Thoracic aorta (tissue), 2 donors: ENCODE measurements at regions not wholly inside any gene's neighbourhood (a gene's known extent, or its start where the extent isn't known, plus 50 kb on each side); places are given as distances from the start of the nearest gene placed in this dataset.

Experiments used
- ATAC-seq: fragments of 150-250 bp; one replicate; pipeline ENCODE4 v1.8.0; 2017; ENCODE audit warnings: low read depth; ENCODE audit not compliant: insufficient number of reproducible peaks, low FRiP score
- DNase-seq: peaks from one replicate; pipeline ENCODE4 v3.0.0-alpha.2; 2020; ENCODE audit warnings: low spot score
- H3K27ac ChIP-seq, 2 donors: fragments of 200-600 bp; sonication (generic); 1 replicate in 1 of 2; 2 replicates in 1 of 2; pipeline ENCODE4 v1.5.1; 2016; ENCODE audit warnings: mild to moderate bottlenecking in 2 of 2, moderate library complexity in 2 of 2
- H3K27me3 ChIP-seq: fragments of 200-600 bp; sonication (generic); replicated peaks from 2 replicates; pipeline ENCODE4 v1.6.0; 2016; ENCODE audit warnings: mild to moderate bottlenecking; ENCODE audit not compliant: insufficient read depth
- H3K36me3 ChIP-seq: fragments of 200-600 bp; sonication (generic); one replicate; pipeline ENCODE4 v1.5.1; 2016
- H3K4me1 ChIP-seq, 2 donors: fragments of 200-600 bp; sonication (generic); 1 replicate in 1 of 2; 2 replicates in 1 of 2; pipeline versions ENCODE4 v1.5.1 to v1.6.0; 2016; ENCODE audit warnings: low read depth in 2 of 2, mild to moderate bottlenecking in 1 of 2; ENCODE audit not compliant: control insufficient read depth in 1 of 2
- H3K4me3 ChIP-seq: fragments of 200-600 bp; sonication (generic); 2 replicates; pipeline ENCODE4 v1.5.1; 2016; ENCODE audit warnings: mild to moderate bottlenecking
- H3K9me3 ChIP-seq: fragments of 200-600 bp; sonication (generic); 2 replicates; pipeline ENCODE4 v1.5.1; 2016
- CTCF ChIP-seq: fragments of 200-600 bp; sonication (generic); IDR thresholded peaks from one replicate; pipeline ENCODE4 v1.5.1; 2019; ENCODE audit warnings: antibody characterized with exemption

GRCh38 chr7:118731854-118732253, 507.4 kb downstream of the ANKRD7 start:
- Histone ChIP-seq H3K27ac (no peak overlapping the region), H3K4me1 (no peaks in the 10 kb centered on the region), H3K27me3 (no peaks in the 10 kb centered on the region), H3K36me3 (no peaks in the 10 kb centered on the region), H3K4me3 (no peak overlapping the region), H3K9me3 (no peaks in the 10 kb centered on the region)
- no peak for TF ChIP-seq CTCF
- no peak for ATAC-seq
- no peak for DNase-seq

GRCh38 chr7:118734541-118734940, 510.0 kb downstream of the ANKRD7 start:
- H3K27me3 ChIP-seq = no peaks in the 10 kb centered on the region
- no peaks in the 10 kb centered on the region for H3K36me3 ChIP-seq
- TF ChIP-seq CTCF = no peak
- ATAC-seq (no peak), DNase-seq (no peak)
- no peak overlapping the region for H3K27ac ChIP-seq
- no peaks in the 10 kb centered on the region for H3K4me1 ChIP-seq
- no peaks in the 10 kb centered on the region for H3K9me3 ChIP-seq
- no peak overlapping the region for H3K4me3 ChIP-seq

GRCh38 chr7:118735441-118735840, 510.9 kb downstream of the ANKRD7 start:
- no peaks in the 10 kb centered on the region for H3K27me3 ChIP-seq
- no peaks in the 10 kb centered on the region for H3K4me1 ChIP-seq
- no peak overlapping the region for H3K27ac ChIP-seq
- ATAC-seq (no peak), DNase-seq (no peak)
- TF ChIP-seq CTCF = no peak
- H3K4me3 ChIP-seq = no peak overlapping the region
- H3K36me3 ChIP-seq = no peaks in the 10 kb centered on the region
- H3K9me3 ChIP-seq = no peaks in the 10 kb centered on the region

- no peak overlapping the region for H3K4me3 ChIP-seq
- no peaks in the 10 kb centered on the region for H3K9me3 ChIP-seq
- DNase-seq = no peak
- no peaks in the 10 kb centered on the region for H3K27me3 ChIP-seq
- H3K27ac ChIP-seq = no peak overlapping the region
- no peaks in the 10 kb centered on the region for H3K4me1 ChIP-seq
- ATAC-seq = no peak
- no peak for TF ChIP-seq CTCF
- no peaks in the 10 kb centered on the region for H3K36me3 ChIP-seq
Measured at GRCh38 chr7:118737935-118738334, 513.4 kb downstream of the ANKRD7 start.

GRCh38 chr7:118745927-118746326, 521.4 kb downstream of the ANKRD7 start:
- Histone ChIP-seq H3K36me3 (no peaks in the 10 kb centered on the region), H3K27ac (no peak overlapping the region)

More at GRCh38 chr7:118745927-118746326, 521.4 kb downstream of the ANKRD7 start:
- DNase-seq (no peak), ATAC-seq (no peak)
- H3K4me3 ChIP-seq = no peak overlapping the region
- TF ChIP-seq CTCF = no peak
- no peaks in the 10 kb centered on the region for H3K4me1 ChIP-seq
- H3K9me3 ChIP-seq = no peaks in the 10 kb centered on the region
- no peaks in the 10 kb centered on the region for H3K27me3 ChIP-seq
